ENCODE measurements at regions not wholly inside any gene's neighbourhood (a gene's known extent, or its start where the extent isn't known, plus 50 kb on each side); places are given as distances from the start of the nearest gene placed in this dataset.

DNA sequence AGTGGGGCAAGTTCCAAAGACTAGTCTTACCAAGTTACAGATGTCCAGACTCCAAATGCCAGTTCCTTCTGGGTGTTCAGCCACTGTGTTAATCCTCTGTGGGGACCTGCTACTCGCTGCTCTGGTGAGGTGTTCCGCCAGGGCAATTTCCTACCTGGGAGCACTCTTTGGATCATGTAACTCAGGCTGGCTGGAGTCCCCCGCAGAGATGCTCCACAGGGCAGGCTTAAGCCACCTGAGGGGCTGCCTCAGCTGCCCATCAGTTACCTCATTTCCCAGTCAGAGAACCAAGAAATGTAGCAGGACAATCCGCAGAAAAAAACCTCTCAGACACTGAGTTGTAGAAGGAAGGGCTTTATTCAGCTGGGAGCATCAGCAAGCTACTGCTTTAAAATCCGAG, 133.8 kb downstream of the ZNF737 start:
- Histone ChIP-seq H4K8ac (ENCODE audit: low read depth, low read length) (peak overlapping the region; percentile 10), H3K14ac (ENCODE audit: low read length) (no peak overlapping the region), H3K27me3 (ENCODE audit: insufficient read depth, low read length) (no peaks in the 10 kb centered on the region), H3K4ac (ENCODE audit: low read depth, low read length) (no peak overlapping the region), H4K91ac (ENCODE audit: low read depth, low read length) (no peak overlapping the region), H2AFZ (ENCODE audit: insufficient read depth, low read length, poor library complexity) (no peak overlapping the region), H3K18ac (ENCODE audit: low read length) (no peak overlapping the region), H3K9ac (ENCODE audit: low read length) (no peak overlapping the region), H3K79me1 (ENCODE audit: low read length) (no peaks in the 10 kb centered on the region), H3K4me2 (ENCODE audit: low read length) (no peak overlapping the region), H3K36me3 (ENCODE audit: control insufficient read depth in 1 of 2, insufficient read depth in 2 of 2, low read length in 2 of 2) (no peaks in the 10 kb centered on the region), H2BK5ac (ENCODE audit: low read depth, low read length, poor library complexity) (no peak overlapping the region), H3K9me3 (ENCODE audit: insufficient read depth, low read depth, low read length) (no peaks in the 10 kb centered on the region), H2BK120ac (ENCODE audit: insufficient read depth, low read length, poor library complexity) (no peak overlapping the region), H3K23ac (ENCODE audit: low read length) (no peak overlapping the region), H2BK12ac (ENCODE audit: low read length) (no peak overlapping the region), H4K12ac (ENCODE audit: low read depth, low read length) (no peak overlapping the region), H3K4me1 (ENCODE audit: control insufficient read depth in 1 of 2, insufficient read depth in 2 of 2, low read length in 2 of 2) (no peaks in the 10 kb centered on the region), H3K79me2 (ENCODE audit: control insufficient read depth, insufficient read depth, low read length, poor library complexity) (no peaks in the 10 kb centered on the region), H3K4me3 (ENCODE audit: low read depth, low read length) (no peak overlapping the region), H2AK5ac (ENCODE audit: low read length) (peak overlapping the region; percentile 74), H3K27ac (ENCODE audit: low read depth, low read length) (no peak overlapping the region)
- DNase-seq: no peak
- WGBS (ENCODE audit: extremely low coverage, insufficient coverage, insufficient read length): no CpG with 5 or more reads among the region's 5 CpGs

DNA sequence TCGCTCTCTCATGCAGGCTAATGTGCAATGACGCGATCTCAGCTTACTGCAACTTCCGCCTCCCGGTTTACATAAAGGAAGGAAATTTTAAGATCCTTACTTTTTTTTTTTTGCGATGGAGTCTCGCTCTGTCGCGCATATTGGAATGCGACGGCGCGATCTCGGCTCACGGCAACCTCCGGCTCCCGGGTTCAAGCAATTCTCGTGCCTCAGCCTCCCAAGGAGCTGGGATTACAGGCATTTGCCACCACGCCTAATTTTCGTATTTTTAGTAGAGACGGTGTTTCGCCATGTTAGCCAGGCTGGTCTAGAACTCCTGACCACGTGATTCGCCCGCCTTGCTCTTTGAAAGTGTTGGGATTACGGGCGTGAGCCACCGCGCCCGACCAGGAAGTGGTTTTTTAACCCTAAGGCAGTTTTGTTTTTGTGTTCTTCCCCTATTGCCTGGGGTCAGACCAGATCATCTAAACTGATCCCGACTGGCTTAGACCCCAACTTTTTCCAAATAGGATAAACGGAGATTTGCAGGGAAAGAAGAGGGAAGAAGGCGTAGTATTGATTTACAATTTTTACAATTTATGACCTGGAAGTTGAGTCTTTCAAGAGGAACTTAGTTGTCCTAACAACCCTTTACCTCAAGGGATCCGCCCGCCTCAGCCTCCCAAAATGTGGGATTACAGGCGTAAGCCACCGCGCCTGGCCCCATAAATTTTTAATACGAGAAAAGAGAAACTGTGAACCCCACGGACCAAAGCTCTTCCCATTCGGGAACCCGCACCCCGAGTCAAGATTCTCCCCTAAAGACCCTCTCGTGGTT, 142.0 kb downstream of the ZNF737 start:
- H3K79me2 ChIP-seq (ENCODE audit: control insufficient read depth, insufficient read depth, low read length, poor library complexity): peaks cover 29% of the 10 kb centered on the region
- peak overlapping the region; percentile 94 for H3K9ac ChIP-seq (ENCODE audit: low read length)
- no peak overlapping the region for H3K23ac ChIP-seq (ENCODE audit: low read length)
- H2BK120ac ChIP-seq (ENCODE audit: insufficient read depth, low read length, poor library complexity): peak overlapping the region; percentile 100
- H3K36me3 ChIP-seq (ENCODE audit: control insufficient read depth in 1 of 2, insufficient read depth in 2 of 2, low read length in 2 of 2): peaks cover 8% of the 10 kb centered on the region in 2 experiments
- peak overlapping the region; percentile 99 for H3K27ac ChIP-seq (ENCODE audit: low read depth, low read length)
- peak overlapping the region; percentile 99 for H2BK5ac ChIP-seq (ENCODE audit: low read depth, low read length, poor library complexity)
- peak overlapping the region; percentile 99 for H3K14ac ChIP-seq (ENCODE audit: low read length)
- DNase-seq: peak; percentile 84 to 96
- H3K4me1 ChIP-seq (ENCODE audit: control insufficient read depth in 1 of 2, insufficient read depth in 2 of 2, low read length in 2 of 2): peaks cover 3 to 6% of the 10 kb centered on the region in 2 experiments
- peak overlapping the region; percentile 98 for H2AK5ac ChIP-seq (ENCODE audit: low read length)
- H3K4ac ChIP-seq (ENCODE audit: low read depth, low read length): peak overlapping the region; percentile 100
- H3K27me3 ChIP-seq (ENCODE audit: insufficient read depth, low read length): no peaks in the 10 kb centered on the region
- peak overlapping the region; percentile 99 for H4K91ac ChIP-seq (ENCODE audit: low read depth, low read length)
- peak overlapping the region; percentile 87 for H2AFZ ChIP-seq (ENCODE audit: insufficient read depth, low read length, poor library complexity)
- no peaks in the 10 kb centered on the region for H3K9me3 ChIP-seq (ENCODE audit: insufficient read depth, low read depth, low read length)
- peak overlapping the region; percentile 88 for H3K4me3 ChIP-seq (ENCODE audit: low read depth, low read length)
- no CpG with 5 or more reads among the region's 44 CpGs for WGBS (ENCODE audit: extremely low coverage, insufficient coverage, insufficient read length)
- H3K18ac ChIP-seq (ENCODE audit: low read length): peak overlapping the region; percentile 99
- peak overlapping the region; percentile 76 for H3K4me2 ChIP-seq (ENCODE audit: low read length)
- peak overlapping the region; percentile 100 for H4K8ac ChIP-seq (ENCODE audit: low read depth, low read length)
- peak overlapping the region; percentile 71 for H2BK12ac ChIP-seq (ENCODE audit: low read length)
- peaks cover 19% of the 10 kb centered on the region for H3K79me1 ChIP-seq (ENCODE audit: low read length)
- H4K12ac ChIP-seq (ENCODE audit: low read depth, low read length): peak overlapping the region; percentile 96

DNA sequence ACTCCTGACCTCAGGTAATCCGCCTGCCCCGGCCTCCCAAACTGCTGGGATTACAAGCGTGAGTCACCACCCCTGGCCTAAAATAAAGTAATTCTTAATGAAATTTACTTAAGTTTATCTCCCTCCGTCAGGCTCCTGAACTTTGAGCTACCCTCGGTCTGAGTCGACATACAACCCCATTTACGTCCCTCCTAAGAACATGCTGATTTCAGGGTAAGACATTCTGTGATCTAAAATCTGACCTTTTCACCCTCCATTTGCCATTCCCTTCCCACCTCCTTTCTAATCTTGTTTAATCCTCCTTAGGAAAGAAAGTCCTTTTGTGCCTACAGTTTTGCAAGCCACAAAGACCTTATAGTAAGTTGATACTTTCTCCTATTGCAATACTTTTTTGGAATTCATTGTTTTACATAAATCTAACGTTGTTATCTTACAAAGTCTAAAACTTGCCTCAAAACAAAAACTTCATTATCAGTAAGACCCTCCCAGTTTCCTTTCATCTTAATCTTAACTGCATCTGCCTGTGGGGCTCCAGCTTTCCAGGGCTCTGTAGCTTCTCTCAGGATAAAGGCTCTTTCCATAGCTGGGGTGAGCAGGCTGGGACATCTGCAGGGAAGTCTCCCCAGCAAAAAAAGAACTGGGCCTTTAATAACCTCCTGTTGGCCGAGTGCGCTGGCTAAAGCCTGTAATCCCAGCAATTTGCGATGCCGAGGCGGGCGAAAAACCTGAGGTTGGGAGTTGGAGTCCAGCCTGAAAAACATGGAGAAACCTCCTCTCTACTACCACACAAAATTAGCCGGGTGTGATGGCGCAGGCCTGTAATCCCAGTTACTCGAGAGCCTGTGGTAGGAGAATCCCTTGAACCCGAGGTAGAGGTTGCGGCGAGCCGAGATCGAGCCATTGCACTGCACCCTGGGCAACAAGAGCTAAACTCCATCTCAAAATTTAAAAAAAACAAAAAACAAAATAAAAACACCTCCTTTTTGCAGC, 143.1 kb downstream of the ZNF737 start:
- Histone ChIP-seq H2BK120ac (ENCODE audit: insufficient read depth, low read length, poor library complexity) (peak overlapping the region; percentile 91), H3K27me3 (ENCODE audit: insufficient read depth, low read length) (no peaks in the 10 kb centered on the region), H3K18ac (ENCODE audit: low read length) (peak overlapping the region; percentile 67), H3K36me3 (ENCODE audit: control insufficient read depth in 1 of 2, insufficient read depth in 2 of 2, low read length in 2 of 2) (peaks cover 9% of the 10 kb centered on the region in 2 experiments), H4K8ac (ENCODE audit: low read depth, low read length) (peak overlapping the region; percentile 85), H3K79me2 (ENCODE audit: control insufficient read depth, insufficient read depth, low read length, poor library complexity) (peaks cover 29% of the 10 kb centered on the region), H3K9me3 (ENCODE audit: insufficient read depth, low read depth, low read length) (no peaks in the 10 kb centered on the region), H3K4me3 (ENCODE audit: low read depth, low read length) (peak overlapping the region; percentile 42), H4K91ac (ENCODE audit: low read depth, low read length) (peak overlapping the region; percentile 86), H2BK5ac (ENCODE audit: low read depth, low read length, poor library complexity) (peak overlapping the region; percentile 87), H3K4me2 (ENCODE audit: low read length) (peak overlapping the region; percentile 58), H3K14ac (ENCODE audit: low read length) (peak overlapping the region; percentile 70), H3K4me1 (ENCODE audit: control insufficient read depth in 1 of 2, insufficient read depth in 2 of 2, low read length in 2 of 2) (peaks cover 3 to 10% of the 10 kb centered on the region in 2 experiments), H3K27ac (ENCODE audit: low read depth, low read length) (peak overlapping the region; percentile 86), H3K23ac (ENCODE audit: low read length) (no peak overlapping the region), H3K4ac (ENCODE audit: low read depth, low read length) (peak overlapping the region; percentile 90), H4K12ac (ENCODE audit: low read depth, low read length) (peak overlapping the region; percentile 57), H3K79me1 (ENCODE audit: low read length) (peaks cover 19% of the 10 kb centered on the region), H3K9ac (ENCODE audit: low read length) (no peak overlapping the region), H2AFZ (ENCODE audit: insufficient read depth, low read length, poor library complexity) (no peak overlapping the region), H2AK5ac (ENCODE audit: low read length) (no peak overlapping the region), H2BK12ac (ENCODE audit: low read length) (peak overlapping the region; percentile 63)
- no CpG with 5 or more reads among the region's 22 CpGs for WGBS (ENCODE audit: extremely low coverage, insufficient coverage, insufficient read length)
- peak in 1 of 2 donors; percentile 11 for DNase-seq

DNA sequence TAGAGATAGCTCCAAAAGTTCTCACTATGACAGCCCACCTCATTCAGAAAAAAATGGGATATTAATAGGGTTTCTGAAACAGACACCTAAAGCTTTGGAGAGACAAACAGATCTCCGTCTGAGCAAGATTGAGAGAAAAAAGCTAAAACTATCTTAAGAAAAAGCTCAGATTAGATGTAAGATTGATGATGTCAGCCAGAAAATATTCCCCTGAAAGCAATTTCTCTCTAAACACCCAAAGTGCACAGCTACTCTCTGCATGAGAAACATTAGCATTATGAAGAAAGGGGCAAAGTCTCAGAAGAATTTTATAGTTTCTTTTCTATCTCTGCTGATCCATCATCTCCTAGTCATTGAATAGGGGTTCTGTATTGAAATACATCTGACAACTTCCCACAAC, 148.9 kb downstream of the ZNF737 start:
- H2BK120ac ChIP-seq (ENCODE audit: insufficient read depth, low read length, poor library complexity): no peak overlapping the region
- no peak overlapping the region for H3K4me2 ChIP-seq (ENCODE audit: low read length)
- H2BK5ac ChIP-seq (ENCODE audit: low read depth, low read length, poor library complexity): no peak overlapping the region
- H4K12ac ChIP-seq (ENCODE audit: low read depth, low read length): no peak overlapping the region
- H3K14ac ChIP-seq (ENCODE audit: low read length): no peak overlapping the region
- peaks cover 5 to 19% of the 10 kb centered on the region in 2 experiments for H3K4me1 ChIP-seq (ENCODE audit: control insufficient read depth in 1 of 2, insufficient read depth in 2 of 2, low read length in 2 of 2)
- H4K8ac ChIP-seq (ENCODE audit: low read depth, low read length): no peak overlapping the region
- peak in 1 of 2 donors; percentile 35 for DNase-seq
- peaks cover 11% of the 10 kb centered on the region in 2 experiments for H3K36me3 ChIP-seq (ENCODE audit: control insufficient read depth in 1 of 2, insufficient read depth in 2 of 2, low read length in 2 of 2)
- no peaks in the 10 kb centered on the region for H3K9me3 ChIP-seq (ENCODE audit: insufficient read depth, low read depth, low read length)
- H3K27ac ChIP-seq (ENCODE audit: low read depth, low read length): peak overlapping the region; percentile 38
- H2AK5ac ChIP-seq (ENCODE audit: low read length): no peak overlapping the region
- peaks cover 16% of the 10 kb centered on the region for H3K79me2 ChIP-seq (ENCODE audit: control insufficient read depth, insufficient read depth, low read length, poor library complexity)
- H2BK12ac ChIP-seq (ENCODE audit: low read length): no peak overlapping the region
- H3K4ac ChIP-seq (ENCODE audit: low read depth, low read length): no peak overlapping the region
- no peak overlapping the region for H3K4me3 ChIP-seq (ENCODE audit: low read depth, low read length)
- H3K23ac ChIP-seq (ENCODE audit: low read length): no peak overlapping the region
- no peak overlapping the region for H3K9ac ChIP-seq (ENCODE audit: low read length)
- H3K18ac ChIP-seq (ENCODE audit: low read length): no peak overlapping the region
- WGBS (ENCODE audit: extremely low coverage, insufficient coverage, insufficient read length): no CpG with 5 or more reads among the region's 1 CpG
- no peak overlapping the region for H4K91ac ChIP-seq (ENCODE audit: low read depth, low read length)
- no peaks in the 10 kb centered on the region for H3K27me3 ChIP-seq (ENCODE audit: insufficient read depth, low read length)
- H3K79me1 ChIP-seq (ENCODE audit: low read length): peaks cover 2% of the 10 kb centered on the region
- H2AFZ ChIP-seq (ENCODE audit: insufficient read depth, low read length, poor library complexity): no peak overlapping the region
